HG03135 (cell line): ENCODE measurements at regions not wholly inside any gene's neighbourhood (a gene's known extent, or its start where the extent isn't known, plus 50 kb on each side); places are given as distances from the start of the nearest gene placed in this dataset.

Source experiments
- ATAC-seq: cut with Tn5 transposase; IDR thresholded peaks from one replicate; pipeline ENCODE4 v1.9.1; 2021; ENCODE audit warnings: mild to moderate bottlenecking, moderate library complexity; ENCODE audit not compliant: unreplicated experiment

DNA sequence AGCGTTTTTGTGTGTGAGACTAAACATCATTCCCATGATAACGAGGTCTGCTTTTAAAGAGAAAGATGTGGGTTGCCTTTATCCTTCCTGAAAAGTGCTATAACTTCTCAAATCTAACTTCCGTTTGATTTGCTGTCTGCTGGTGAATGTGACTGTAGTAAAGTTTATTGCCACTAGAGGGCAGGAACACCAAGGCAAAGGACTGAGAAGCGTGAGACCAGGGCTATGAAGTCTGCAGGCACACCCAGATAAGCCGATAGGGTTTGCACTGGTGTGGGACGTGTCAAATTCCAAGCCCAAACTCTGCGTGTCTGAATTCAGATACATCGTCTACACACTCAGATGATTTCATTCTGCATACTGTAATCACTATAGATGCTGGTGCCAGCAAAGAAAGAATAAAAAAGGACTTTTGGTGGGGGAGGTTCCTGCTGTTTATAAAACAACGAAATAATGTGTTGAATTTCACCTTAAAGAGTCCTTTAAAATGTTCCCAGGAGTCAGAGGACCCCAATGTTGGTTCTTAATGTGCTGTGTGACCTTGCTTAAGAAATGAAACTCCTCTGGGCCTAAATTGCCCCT, 87.2 kb downstream of the PTTG1 start:
- peak; percentile 63 for ATAC-seq

GRCh38 chr5:160511280-160511929, 89.8 kb downstream of the PTTG1 start:
- ATAC-seq = no peak
